ENCODE measurements at regions not wholly inside any gene's neighbourhood (a gene's known extent, or its start where the extent isn't known, plus 50 kb on each side); places are given as distances from the start of the nearest gene placed in this dataset.

DNA sequence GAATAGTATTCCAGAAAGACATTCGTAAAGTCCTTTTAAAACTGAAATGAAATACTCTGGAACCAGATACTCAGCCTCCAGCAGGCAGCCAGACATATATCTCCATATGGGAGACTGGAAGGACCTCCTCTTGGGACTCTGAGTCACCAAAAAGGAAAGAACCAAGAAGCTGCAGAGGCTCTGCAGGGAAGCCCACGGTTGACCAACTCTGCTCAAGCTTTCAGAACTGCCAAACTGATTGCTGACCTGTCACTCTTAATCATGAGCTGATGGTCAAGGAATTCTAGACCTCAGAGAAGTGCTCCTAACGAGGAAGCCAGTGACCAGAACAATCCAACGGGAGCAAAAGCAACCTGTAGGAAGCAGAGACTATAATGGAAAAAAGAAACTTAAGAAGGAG lies 434.7 kb downstream of the EIPR1 start:
- TF ChIP-seq CTCF (IDR thresholded peaks at IDR 0.05) (no peak), EZH2 (IDR thresholded peaks at IDR 0.05) (no peak), EZH2phosphoT487 (IDR thresholded peaks at IDR 0.05) (no peak)
